ENCODE measurements at regions not wholly inside any gene's neighbourhood (a gene's known extent, or its start where the extent isn't known, plus 50 kb on each side); places are given as distances from the start of the nearest gene placed in this dataset.
"Not testable (repeated sequence)": the region's sequence is repeated elsewhere in the genome, so short reads cannot be mapped to it uniquely, and the experiment has no call there.

GRCh38 chr3:75850301-75851008 lies 65.1 kb upstream of the ZNF717 start:
- TF ChIP-seq, protein P1, sequence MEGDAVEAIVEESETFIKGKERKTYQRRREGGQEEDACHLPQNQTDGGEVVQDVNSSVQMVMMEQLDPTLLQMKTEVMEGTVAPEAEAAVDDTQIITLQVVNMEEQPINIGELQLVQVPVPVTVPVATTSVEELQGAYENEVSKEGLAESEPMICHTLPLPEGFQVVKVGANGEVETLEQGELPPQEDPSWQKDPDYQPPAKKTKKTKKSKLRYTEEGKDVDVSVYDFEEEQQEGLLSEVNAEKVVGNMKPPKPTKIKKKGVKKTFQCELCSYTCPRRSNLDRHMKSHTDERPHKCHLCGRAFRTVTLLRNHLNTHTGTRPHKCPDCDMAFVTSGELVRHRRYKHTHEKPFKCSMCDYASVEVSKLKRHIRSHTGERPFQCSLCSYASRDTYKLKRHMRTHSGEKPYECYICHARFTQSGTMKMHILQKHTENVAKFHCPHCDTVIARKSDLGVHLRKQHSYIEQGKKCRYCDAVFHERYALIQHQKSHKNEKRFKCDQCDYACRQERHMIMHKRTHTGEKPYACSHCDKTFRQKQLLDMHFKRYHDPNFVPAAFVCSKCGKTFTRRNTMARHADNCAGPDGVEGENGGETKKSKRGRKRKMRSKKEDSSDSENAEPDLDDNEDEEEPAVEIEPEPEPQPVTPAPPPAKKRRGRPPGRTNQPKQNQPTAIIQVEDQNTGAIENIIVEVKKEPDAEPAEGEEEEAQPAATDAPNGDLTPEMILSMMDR (IDR thresholded peaks at IDR 0.05): not testable (repeated sequence)
- not testable (repeated sequence) for TF ChIP-seq POLR2A (IDR thresholded peaks at IDR 0.05)
